ENCODE measurements at regions not wholly inside any gene's neighbourhood (a gene's known extent, or its start where the extent isn't known, plus 50 kb on each side); places are given as distances from the start of the nearest gene placed in this dataset.
"Not testable (repeated sequence)": the region's sequence is repeated elsewhere in the genome, so short reads cannot be mapped to it uniquely, and the experiment has no call there.

DNA sequence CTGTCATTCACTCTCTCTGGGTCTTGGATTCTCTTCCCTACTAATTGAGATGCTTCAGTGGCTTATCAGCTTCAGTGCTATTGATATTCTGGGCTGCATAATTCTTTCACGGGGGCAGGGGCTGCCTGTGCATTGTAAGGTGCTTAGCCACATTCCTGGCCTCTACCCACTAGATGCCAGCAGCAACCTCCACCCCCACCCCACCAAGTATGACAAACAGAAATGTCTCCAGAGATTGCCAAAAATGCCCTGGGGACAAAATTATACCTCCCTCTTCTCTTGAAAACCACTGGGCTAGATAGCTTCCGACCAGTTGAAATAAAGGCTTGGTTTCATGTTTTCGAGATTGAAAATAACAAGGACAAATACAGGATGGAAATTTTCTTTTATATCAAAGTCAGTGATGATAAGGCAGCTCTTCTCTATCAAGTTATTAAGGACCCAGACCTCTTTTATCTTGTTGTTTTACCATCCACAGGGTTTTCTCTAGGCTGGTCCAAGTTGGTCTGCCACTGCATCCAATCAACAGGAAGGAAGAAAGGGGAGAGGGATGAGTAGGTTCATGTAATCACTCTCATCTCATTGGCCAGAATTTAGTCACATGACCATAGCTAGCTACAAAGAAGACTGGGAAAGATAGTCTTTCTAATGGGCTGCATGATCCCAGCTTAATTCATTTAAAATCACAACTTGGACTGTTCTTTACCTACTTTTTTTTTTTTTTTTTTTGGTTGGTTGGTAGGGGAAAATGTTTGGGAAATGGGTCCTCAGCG, 92.1 kb upstream of the RANBP3L start:
- Histone ChIP-seq H3K9me3 (ENCODE audit: insufficient read depth, low read depth) (no peaks in the 10 kb centered on the region), H3K27me3 (ENCODE audit: insufficient read depth, low read depth) (no peaks in the 10 kb centered on the region), H3K4me1 (replicated peaks; ENCODE audit: insufficient read depth) (no peaks in the 10 kb centered on the region), H3K4me2 (no peak overlapping the region), H4K20me1 (ENCODE audit: insufficient read depth) (no peaks in the 10 kb centered on the region), H3K4me3 (no peak overlapping the region), H3K79me2 (ENCODE audit: low read depth) (no peaks in the 10 kb centered on the region), H3K27ac (no peak overlapping the region), H3K9me2 (ENCODE audit: insufficient read depth) (no peaks in the 10 kb centered on the region), H3K36me3 (ENCODE audit: low read depth) (no peaks in the 10 kb centered on the region), H2AFZ (no peak overlapping the region), H3F3A (ENCODE audit: insufficient read depth, low read depth) (no peaks in the 10 kb centered on the region)
- ChIA-PET POLR2A (ENCODE audit: unreplicated experiment) (no interaction called here), CTCF (no interaction called here)
- no peak for DNase-seq
- no TSS peak for BruUV-seq (replicated peaks)
- intact Hi-C loops (cut with micrococcal nuclease; ENCODE audit: unreplicated experiment), result no loop called here
- TF ChIP-seq EZH2 (IDR thresholded peaks at IDR 0.05; ENCODE audit: low read depth), result no peak
- TF ChIP-seq, protein P1, sequence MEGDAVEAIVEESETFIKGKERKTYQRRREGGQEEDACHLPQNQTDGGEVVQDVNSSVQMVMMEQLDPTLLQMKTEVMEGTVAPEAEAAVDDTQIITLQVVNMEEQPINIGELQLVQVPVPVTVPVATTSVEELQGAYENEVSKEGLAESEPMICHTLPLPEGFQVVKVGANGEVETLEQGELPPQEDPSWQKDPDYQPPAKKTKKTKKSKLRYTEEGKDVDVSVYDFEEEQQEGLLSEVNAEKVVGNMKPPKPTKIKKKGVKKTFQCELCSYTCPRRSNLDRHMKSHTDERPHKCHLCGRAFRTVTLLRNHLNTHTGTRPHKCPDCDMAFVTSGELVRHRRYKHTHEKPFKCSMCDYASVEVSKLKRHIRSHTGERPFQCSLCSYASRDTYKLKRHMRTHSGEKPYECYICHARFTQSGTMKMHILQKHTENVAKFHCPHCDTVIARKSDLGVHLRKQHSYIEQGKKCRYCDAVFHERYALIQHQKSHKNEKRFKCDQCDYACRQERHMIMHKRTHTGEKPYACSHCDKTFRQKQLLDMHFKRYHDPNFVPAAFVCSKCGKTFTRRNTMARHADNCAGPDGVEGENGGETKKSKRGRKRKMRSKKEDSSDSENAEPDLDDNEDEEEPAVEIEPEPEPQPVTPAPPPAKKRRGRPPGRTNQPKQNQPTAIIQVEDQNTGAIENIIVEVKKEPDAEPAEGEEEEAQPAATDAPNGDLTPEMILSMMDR (conservative IDR thresholded peaks at IDR 0.05), result no peak

DNA sequence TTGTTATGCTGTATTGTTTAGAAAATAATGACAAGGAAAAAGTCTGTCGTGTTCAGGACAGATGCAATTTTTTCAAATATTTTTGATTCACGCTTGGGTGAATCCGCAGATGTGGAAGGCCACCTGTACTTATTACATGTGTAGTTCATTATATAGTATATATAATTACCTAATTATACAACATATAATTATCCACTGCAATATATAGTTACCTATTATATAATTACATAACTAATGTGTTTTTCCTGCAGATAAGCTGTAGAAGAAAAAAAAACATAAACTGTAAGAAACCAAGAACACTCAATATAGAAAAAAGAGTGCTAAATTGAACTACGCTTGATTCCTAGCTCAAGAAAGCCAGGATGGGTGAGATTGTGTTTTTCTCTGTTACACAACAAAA, 93.6 kb upstream of the RANBP3L start:
- no peaks in the 10 kb centered on the region for H3K9me2 ChIP-seq (ENCODE audit: insufficient read depth)
- no peaks in the 10 kb centered on the region for H3K4me1 ChIP-seq (replicated peaks; ENCODE audit: insufficient read depth)
- H4K20me1 ChIP-seq (ENCODE audit: insufficient read depth), result no peaks in the 10 kb centered on the region
- ChIA-PET POLR2A (ENCODE audit: unreplicated experiment) (no interaction called here), CTCF (no interaction called here)
- H3K27ac ChIP-seq, result no peak overlapping the region
- intact Hi-C loops (cut with micrococcal nuclease; ENCODE audit: unreplicated experiment), result loop anchor here (5.0 kb wide), 2 partner anchors 128 to 218 kb away; no protein-coding TSS in a partner anchor
- no peaks in the 10 kb centered on the region for H3F3A ChIP-seq (ENCODE audit: insufficient read depth, low read depth)
- no peaks in the 10 kb centered on the region for H3K27me3 ChIP-seq (ENCODE audit: insufficient read depth, low read depth)
- H3K79me2 ChIP-seq (ENCODE audit: low read depth), result no peaks in the 10 kb centered on the region
- TF ChIP-seq, protein P1 (conservative IDR thresholded peaks at IDR 0.05), result no peak
- TF ChIP-seq EZH2 (IDR thresholded peaks at IDR 0.05; ENCODE audit: low read depth), result no peak
- H3K36me3 ChIP-seq (ENCODE audit: low read depth), result no peaks in the 10 kb centered on the region
- DNase-seq, result no peak
- no TSS peak for BruUV-seq (replicated peaks)
- no peak overlapping the region for H3K4me2 ChIP-seq
- H3K4me3 ChIP-seq, result no peak overlapping the region
- no peak overlapping the region for H2AFZ ChIP-seq
- no peaks in the 10 kb centered on the region for H3K9me3 ChIP-seq (ENCODE audit: insufficient read depth, low read depth)

DNA sequence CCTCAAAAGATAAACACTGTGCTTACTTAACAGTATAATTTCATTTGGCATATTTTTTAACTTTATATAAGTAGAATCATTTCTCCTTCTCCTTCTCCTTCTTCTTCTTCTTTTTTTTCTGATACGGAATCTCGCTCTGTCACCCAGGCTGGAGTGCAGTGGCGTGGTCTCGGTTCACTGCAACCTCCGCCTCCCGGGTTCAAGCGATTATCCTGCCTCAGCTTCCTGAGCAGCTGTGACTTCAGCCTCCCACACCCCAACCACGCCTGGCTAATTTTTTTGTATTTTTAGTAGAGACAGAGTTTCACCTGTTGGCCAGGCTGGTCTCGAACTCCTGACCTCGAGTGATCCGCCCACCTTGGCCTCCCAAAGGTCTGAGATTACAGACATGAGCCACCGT, 94.2 kb upstream of the RANBP3L start:
- POLR2A ChIA-PET (ENCODE audit: unreplicated experiment); H3K9me2 ChIP-seq (ENCODE audit: insufficient read depth); H3K9me3 ChIP-seq (ENCODE audit: insufficient read depth, low read depth); DNase-seq; H2AFZ ChIP-seq; H3K79me2 ChIP-seq (ENCODE audit: low read depth); H3K36me3 ChIP-seq (ENCODE audit: low read depth); BruUV-seq (replicated peaks); H3K4me3 ChIP-seq; H3K27me3 ChIP-seq (ENCODE audit: insufficient read depth, low read depth); H4K20me1 ChIP-seq (ENCODE audit: insufficient read depth); H3K4me2 ChIP-seq; H3K27ac ChIP-seq; H3F3A ChIP-seq (ENCODE audit: insufficient read depth, low read depth); H3K4me1 ChIP-seq (replicated peaks; ENCODE audit: insufficient read depth): not testable (repeated sequence)
- CTCF ChIA-PET, result interaction anchor here (0.6 kb wide), 1 partner anchor 850 kb away, joined by 3 read pairs; no protein-coding TSS in a partner anchor
- intact Hi-C loops (cut with micrococcal nuclease; ENCODE audit: unreplicated experiment), result loop anchor here (5.0 kb wide), 2 partner anchors 129 to 219 kb away; no protein-coding TSS in a partner anchor
